ENCODE measurements at regions not wholly inside any gene's neighbourhood (a gene's known extent, or its start where the extent isn't known, plus 50 kb on each side); places are given as distances from the start of the nearest gene placed in this dataset.
"Not testable (repeated sequence)": the region's sequence is repeated elsewhere in the genome, so short reads cannot be mapped to it uniquely, and the experiment has no call there.

GRCh38 chr2:150126839-150127238, 360.6 kb downstream of the RND3 start:
- DNase-seq (ENCODE audit: low spot score), result no peak
- in situ Hi-C loops (cut with HindIII; ENCODE audit: low sequenced_read_pairs), result no loop called here

DNA sequence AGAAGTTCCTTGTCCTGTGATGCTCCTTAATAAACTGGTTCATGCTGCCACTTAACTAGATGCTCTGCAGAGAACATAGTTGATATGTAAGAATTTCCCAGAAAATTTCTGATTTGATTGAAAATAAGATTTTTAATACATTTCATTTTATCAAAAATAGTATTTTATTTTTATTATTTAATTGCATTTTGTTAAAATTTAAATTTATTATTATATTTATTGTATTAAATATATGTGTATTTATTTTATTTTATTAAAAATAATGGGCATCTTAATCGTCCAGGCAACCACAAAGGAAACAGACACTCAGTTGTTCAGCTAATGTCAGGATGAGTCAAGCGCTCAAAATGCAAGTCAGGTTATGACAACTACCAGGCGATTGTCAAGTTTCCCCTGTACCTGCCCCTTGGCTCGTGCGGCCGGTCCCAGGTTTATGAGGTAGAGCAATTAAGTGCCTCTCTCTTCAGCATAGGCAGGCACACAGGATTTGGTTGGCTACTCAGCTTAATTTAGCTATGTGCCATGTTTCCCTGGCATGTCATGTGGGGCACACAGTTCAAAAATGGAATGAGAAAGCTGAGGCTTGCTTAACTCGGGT, 361.2 kb downstream of the RND3 start:
- no peak for DNase-seq (ENCODE audit: low spot score)
- in situ Hi-C loops (cut with HindIII; ENCODE audit: low sequenced_read_pairs), result no loop called here

DNA sequence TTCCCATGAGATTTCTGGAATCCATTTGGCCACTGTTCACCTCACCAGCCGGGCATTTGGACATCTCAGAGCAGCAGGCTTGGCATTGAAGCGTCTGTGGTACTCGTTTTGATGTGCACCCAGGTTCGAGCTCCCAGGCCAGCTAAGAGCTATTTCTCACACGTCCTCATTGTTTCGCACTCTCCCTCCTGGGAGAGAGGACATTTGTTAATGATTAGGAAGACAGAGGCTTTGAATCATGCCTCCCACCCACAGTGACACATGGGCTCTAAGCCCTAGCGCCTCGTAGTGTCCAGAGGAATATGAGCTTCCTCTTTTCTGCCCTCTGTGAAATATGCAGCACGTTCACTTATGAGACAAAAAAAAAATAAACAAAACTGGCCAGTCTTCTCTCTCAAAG, 361.8 kb downstream of the RND3 start:
- no peak for DNase-seq (ENCODE audit: low spot score)
- in situ Hi-C loops (cut with HindIII; ENCODE audit: low sequenced_read_pairs), result no loop called here

DNA sequence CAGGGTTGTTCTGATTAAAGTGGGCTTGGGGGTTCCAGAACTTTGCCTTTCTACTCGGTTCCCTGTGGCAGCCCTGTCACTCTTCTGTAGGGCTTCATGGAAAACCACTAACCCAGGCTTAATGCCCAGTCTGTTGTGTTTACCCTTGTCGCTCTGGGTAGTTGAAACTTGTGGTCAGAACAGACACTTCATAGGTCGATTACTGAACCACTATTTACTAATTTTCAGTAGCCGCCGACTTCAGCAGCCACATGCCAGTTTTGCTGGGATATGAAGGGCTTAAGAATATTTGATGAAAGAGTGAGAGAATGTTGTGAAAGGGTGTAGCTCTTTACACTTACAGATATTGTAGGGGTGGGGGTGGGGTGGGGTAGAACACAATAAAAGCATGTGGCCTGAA, 362.3 kb downstream of the RND3 start:
- in situ Hi-C loops (cut with HindIII; ENCODE audit: low sequenced_read_pairs), result no loop called here

GRCh38 chr2:150124739-150125138, 362.7 kb downstream of the RND3 start:
- in situ Hi-C loops (cut with HindIII; ENCODE audit: low sequenced_read_pairs), result no loop called here
- no peak for DNase-seq (ENCODE audit: low spot score)

More for the DNA sequence above, 362.3 kb downstream of the RND3 start:
- no peak for DNase-seq (ENCODE audit: low spot score)

DNA sequence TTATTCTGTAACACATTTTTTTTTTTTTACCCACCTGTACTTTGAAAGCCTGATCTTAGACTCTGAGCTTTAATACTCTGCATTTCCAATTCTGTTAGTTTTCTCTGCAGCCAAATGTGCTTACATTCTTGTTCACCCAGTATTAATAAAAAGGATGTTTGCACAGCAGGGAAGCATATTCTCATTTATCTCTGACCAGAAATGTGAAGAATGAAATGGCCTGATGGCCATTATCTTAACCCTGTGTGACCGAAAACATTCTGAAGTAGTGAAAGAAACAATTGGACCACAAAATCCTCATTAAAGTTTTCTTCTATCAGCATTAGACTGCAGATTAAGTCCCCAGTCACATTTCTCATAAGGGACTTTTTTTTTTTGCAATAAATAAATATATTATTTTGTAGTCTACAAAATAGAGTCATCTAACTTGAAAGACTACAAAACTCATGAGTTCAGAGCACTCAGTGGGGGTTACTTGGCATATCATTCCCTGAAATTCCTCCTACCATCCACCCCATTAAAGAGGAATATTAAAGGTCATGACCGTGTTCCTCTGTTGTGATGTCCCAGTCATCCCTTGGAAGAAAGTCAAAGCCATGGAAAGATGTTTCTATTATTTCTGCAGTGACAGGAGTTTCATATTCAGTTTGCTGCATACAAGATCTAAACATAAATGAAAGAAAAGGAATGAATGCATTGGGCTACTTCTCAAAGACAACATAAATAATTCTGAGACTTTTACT, 364.4 kb downstream of the RND3 start:
- no peak for DNase-seq (ENCODE audit: low spot score)
- in situ Hi-C loops (cut with HindIII; ENCODE audit: low sequenced_read_pairs), result no loop called here

DNA sequence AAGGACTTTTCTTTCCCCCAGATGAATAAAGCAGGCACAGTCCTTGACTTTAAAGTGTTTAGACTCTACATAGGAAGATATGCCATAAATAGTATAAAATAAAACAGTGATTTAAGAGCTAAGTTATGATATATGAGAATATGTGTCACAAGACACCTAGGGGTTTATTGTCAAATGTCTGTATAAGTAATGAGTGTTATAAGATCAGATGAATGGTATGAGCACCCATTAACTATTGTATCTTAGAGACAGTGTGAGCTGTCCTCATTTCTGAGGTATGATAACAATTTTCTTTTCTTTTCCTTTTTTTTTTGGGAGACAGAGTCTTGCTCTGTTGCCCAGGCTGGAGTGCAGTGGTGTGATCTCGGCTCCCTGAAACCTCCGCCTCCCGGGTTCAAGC, 365.3 kb downstream of the RND3 start:
- in situ Hi-C loops (cut with HindIII; ENCODE audit: low sequenced_read_pairs), result no loop called here
- no peak for DNase-seq (ENCODE audit: low spot score)

- in situ Hi-C loops (cut with HindIII; ENCODE audit: low sequenced_read_pairs), result no loop called here
- DNase-seq (ENCODE audit: low spot score), result no peak
Measured at GRCh38 chr2:150120326-150120955, 367.0 kb downstream of the RND3 start.

DNA sequence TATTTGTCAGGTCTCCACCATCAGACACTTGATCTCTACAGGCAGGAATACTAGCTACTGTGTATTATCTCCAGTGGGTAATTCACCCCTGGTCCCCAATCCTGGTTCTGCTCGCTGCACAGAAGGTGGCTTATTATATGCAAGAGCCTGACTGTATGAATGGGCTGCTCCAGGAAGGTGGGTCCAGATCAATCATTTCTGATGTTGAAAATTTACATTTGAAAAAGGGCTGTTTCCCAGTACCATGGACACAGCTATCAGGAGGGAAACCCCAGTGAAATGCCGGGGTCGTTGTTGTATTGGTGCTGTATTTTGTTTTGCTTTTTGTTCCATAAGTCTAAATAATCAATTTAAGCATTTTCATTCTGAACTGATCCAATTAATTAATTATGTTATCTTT, 367.6 kb downstream of the RND3 start:
- in situ Hi-C loops (cut with HindIII; ENCODE audit: low sequenced_read_pairs), result no loop called here
- no peak for DNase-seq (ENCODE audit: low spot score)

DNA sequence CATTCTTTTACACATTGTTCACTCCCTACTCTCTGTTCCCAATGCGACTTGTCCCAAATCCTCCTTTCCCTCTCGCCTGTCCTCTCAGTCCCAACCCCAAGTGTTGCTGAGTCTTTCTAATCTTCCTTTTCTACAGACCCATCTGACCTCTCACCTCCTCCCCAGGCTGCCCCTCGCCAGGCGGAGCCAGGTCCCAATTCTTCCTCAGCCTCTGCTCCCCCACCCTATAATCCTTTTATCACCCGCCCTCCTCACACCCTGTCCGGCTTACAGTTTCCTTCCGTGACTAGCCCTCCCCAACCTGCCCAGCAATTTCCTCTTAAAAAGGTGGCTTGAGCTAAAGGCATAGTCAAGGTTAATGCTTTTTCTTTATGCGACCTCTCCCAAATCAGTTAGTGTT, 373.4 kb downstream of the RND3 start:
- in situ Hi-C loops (cut with HindIII; ENCODE audit: low sequenced_read_pairs), result loop anchor here (5.0 kb wide), 1 partner anchor 92 kb away; no protein-coding TSS in a partner anchor

DNA sequence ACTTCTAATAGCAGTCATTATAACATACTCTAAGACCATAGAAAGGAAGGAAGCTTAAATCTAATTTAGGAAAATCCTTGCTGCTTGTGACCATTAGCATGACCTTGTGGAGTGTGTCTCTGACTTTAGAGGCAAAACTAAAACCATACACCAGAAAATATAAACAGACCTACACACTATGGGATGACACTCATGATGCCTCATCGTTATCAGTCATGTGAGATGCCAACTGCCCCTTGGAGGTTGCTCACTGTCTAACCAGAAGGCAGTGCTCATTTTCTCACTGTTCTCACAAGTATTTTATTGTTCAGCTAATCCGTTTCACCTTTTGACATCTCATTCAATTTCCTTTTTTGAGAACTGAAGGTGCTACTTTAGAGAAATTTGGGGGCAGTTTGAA, 376.9 kb downstream of the RND3 start:
- DNase-seq (ENCODE audit: low spot score), result no peak
- in situ Hi-C loops (cut with HindIII; ENCODE audit: low sequenced_read_pairs), result loop anchor here (5.0 kb wide), 1 partner anchor 88 kb away; no protein-coding TSS in a partner anchor

More for the DNA sequence above, 373.4 kb downstream of the RND3 start:
- DNase-seq (ENCODE audit: low spot score), result not testable (repeated sequence)

- in situ Hi-C loops (cut with HindIII; ENCODE audit: low sequenced_read_pairs), result loop anchor here (5.0 kb wide), 1 partner anchor 88 kb away; no protein-coding TSS in a partner anchor
- DNase-seq (ENCODE audit: low spot score), result no peak
Measured at GRCh38 chr2:150109912-150110311, 377.6 kb downstream of the RND3 start.

GRCh38 chr2:150109028-150109427, 378.4 kb downstream of the RND3 start:
- in situ Hi-C loops (cut with HindIII; ENCODE audit: low sequenced_read_pairs), result no loop called here
- DNase-seq (ENCODE audit: low spot score), result no peak

- no peak for DNase-seq (ENCODE audit: low spot score)
- in situ Hi-C loops (cut with HindIII; ENCODE audit: low sequenced_read_pairs), result no loop called here
Measured at GRCh38 chr2:150107816-150108215, 379.7 kb downstream of the RND3 start.

DNA sequence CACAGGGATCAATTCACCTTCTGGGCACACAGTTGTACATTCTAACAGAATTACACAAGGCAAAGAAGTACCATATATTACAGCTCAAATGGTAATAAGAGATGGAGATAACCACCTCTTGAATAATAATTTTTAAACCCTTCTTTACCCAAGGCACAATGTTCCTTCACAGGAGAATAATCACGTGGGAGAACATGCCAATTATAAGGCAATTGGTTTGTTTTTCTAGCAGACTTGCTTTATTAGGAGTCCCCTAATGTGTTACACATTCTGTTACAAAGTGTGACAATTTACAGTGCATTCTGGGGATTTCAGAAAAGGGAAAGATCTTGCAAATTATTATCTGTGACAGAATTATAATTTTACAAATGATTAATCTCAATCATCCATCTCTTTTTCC, 380.3 kb downstream of the RND3 start:
- DNase-seq (ENCODE audit: low spot score), result no peak
- in situ Hi-C loops (cut with HindIII; ENCODE audit: low sequenced_read_pairs), result no loop called here

- DNase-seq (ENCODE audit: low spot score), result no peak
- in situ Hi-C loops (cut with HindIII; ENCODE audit: low sequenced_read_pairs), result no loop called here
Measured at GRCh38 chr2:150101947-150102346, 385.5 kb downstream of the RND3 start.

DNA sequence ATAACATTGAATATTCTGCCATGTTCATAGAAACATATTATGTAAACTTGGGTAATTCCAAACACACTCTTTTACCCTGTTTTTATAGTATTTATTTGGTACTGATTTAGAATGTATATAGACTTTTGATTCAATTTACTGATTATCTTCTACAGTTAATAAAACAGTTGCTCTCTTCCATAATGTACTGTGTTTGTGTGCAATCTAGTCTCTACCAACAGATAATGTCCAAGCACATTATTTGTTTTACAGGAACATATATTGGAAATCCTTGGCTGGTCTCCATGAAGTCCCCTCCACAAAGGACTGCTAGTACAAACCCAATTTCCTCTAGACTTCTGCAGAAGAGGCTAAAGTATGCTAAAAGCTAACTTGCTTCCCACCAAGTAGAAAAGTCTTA, 386.6 kb downstream of the RND3 start:
- in situ Hi-C loops (cut with HindIII; ENCODE audit: low sequenced_read_pairs), result no loop called here
- no peak for DNase-seq (ENCODE audit: low spot score)

GRCh38 chr2:150100336-150100735, 387.1 kb downstream of the RND3 start:
- DNase-seq (ENCODE audit: low spot score), result no peak
- in situ Hi-C loops (cut with HindIII; ENCODE audit: low sequenced_read_pairs), result no loop called here

DNA sequence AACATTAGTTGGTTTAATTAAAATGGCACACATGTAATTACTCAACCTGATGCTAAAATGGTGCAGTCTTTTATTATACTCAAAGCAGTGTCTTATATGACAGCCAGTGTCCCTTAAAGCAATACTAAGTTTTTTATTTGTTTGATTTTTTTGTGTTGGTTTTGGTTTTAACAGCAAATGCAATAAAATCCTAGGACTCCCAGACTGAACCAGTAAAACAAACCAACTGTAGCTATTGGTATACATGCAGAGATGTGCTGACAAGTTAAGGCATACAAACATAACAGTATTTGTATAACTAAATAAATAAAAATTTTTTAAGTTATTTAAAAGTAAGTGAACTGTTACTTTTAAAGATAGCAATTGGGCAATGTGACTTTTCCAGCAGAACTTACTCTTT, 387.7 kb downstream of the RND3 start:
- in situ Hi-C loops (cut with HindIII; ENCODE audit: low sequenced_read_pairs), result no loop called here
- DNase-seq (ENCODE audit: low spot score), result no peak

DNA sequence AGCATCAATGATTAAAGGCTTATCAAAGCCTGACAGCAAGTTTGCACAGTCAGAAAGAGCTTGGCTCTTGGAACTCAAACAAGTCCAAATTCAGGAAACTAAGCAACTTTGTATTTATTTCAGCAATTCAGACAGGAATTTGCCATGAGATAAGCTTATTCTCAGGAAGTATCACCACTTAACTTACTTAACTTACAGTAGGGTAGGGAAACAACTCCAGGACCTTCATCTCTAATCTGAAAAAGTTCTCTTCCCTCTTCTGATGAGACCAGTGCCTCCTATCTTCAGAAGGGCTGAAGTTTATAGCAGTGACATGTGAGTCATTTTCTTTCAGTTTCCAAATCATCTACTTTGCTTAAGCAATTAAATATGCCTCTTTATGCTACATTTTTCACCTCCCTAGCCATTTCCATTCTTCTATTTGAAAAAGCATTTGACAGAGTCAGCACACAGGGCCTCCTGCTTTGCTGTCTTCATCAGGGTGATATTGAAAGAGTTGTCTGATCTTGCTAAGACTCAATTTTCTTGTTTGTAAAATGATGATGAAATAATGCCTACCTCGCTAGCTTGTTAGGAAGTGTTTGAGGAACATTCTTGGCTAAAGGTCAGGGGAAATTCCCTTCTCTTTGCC, 389.5 kb downstream of the RND3 start:
- no peak for DNase-seq (ENCODE audit: low spot score)
- in situ Hi-C loops (cut with HindIII; ENCODE audit: low sequenced_read_pairs), result no loop called here
